ENCODE measurements at regions not wholly inside any gene's neighbourhood (a gene's known extent, or its start where the extent isn't known, plus 50 kb on each side); places are given as distances from the start of the nearest gene placed in this dataset.
A peak's percentile ranks its signal among the peaks of the same experiment; 100 is the strongest.
"Not testable (repeated sequence)": the region's sequence is repeated elsewhere in the genome, so short reads cannot be mapped to it uniquely, and the experiment has no call there.

- no peak for DNase-seq
- no peak overlapping the region for H3K4me3 ChIP-seq
- WGBS, 2 donors (ENCODE audit: low coverage in 1 of 2), result 89% methylated on average over 14 of the region's 14 CpGs; no CpG with 5 or more reads in 1 of the 2 donors
- no peaks in the 10 kb centered on the region for H3K27me3 ChIP-seq
- H3K9me3 ChIP-seq, result no peaks in the 10 kb centered on the region
- no peaks in the 10 kb centered on the region for H3K36me3 ChIP-seq
- H3K4me1 ChIP-seq, result no peaks in the 10 kb centered on the region
- in situ Hi-C loops (cut with MboI; ENCODE audit: low pct_ligation_motif_present in 1 of 4, low pct_unique_long_range_greater_than_20kb in 1 of 4, low sequenced_read_pairs in 3 of 4) (no loop called here), intact Hi-C loops (cut with DNase I; ENCODE audit: low total_unique reads) (no loop called here)
- no peak overlapping the region for H3K27ac ChIP-seq
- no peak for TF ChIP-seq EP300 (IDR thresholded peaks at IDR 0.05; ENCODE audit: low read depth)
These were observed 158.6 kb downstream of the SHANK2 start for GRCh38 chr11:71093783-71094182.

GRCh38 chr11:71091506-71092265, 160.7 kb downstream of the SHANK2 start:
- H3K4me3 ChIP-seq, result no peak overlapping the region
- H3K9me3 ChIP-seq, result no peaks in the 10 kb centered on the region
- 80 to 87% methylated on average over 3 to 11 of the region's 11 CpGs for WGBS, 2 donors (ENCODE audit: low coverage in 1 of 2)
- TF ChIP-seq POLR2AphosphoS5 (IDR thresholded peaks at IDR 0.05) (no peak), POLR2A (IDR thresholded peaks at IDR 0.05) (no peak), EP300 (IDR thresholded peaks at IDR 0.05; ENCODE audit: low read depth) (no peak), CTCF (IDR thresholded peaks at IDR 0.05) (no peak)
- intact Hi-C loops (cut with DNase I; ENCODE audit: low total_unique reads) (no loop called here), in situ Hi-C loops (cut with MboI; ENCODE audit: low pct_ligation_motif_present in 1 of 4, low pct_unique_long_range_greater_than_20kb in 1 of 4, low sequenced_read_pairs in 3 of 4) (no loop called here)
- no peak overlapping the region for H3K27ac ChIP-seq
- H3K4me1 ChIP-seq, result no peaks in the 10 kb centered on the region
- no peaks in the 10 kb centered on the region for H3K27me3 ChIP-seq
- no peaks in the 10 kb centered on the region for H3K36me3 ChIP-seq
- no peak for DNase-seq

- H3K27ac ChIP-seq, result no peak overlapping the region
- in situ Hi-C loops (cut with MboI; ENCODE audit: low pct_ligation_motif_present in 1 of 4, low pct_unique_long_range_greater_than_20kb in 1 of 4, low sequenced_read_pairs in 3 of 4) (no loop called here), intact Hi-C loops (cut with DNase I; ENCODE audit: low total_unique reads) (no loop called here)
- no peaks in the 10 kb centered on the region for H3K9me3 ChIP-seq
- no peak for DNase-seq
- H3K4me3 ChIP-seq, result no peak overlapping the region
- no peaks in the 10 kb centered on the region for H3K36me3 ChIP-seq
- no peaks in the 10 kb centered on the region for H3K4me1 ChIP-seq
- TF ChIP-seq POLR2A (IDR thresholded peaks at IDR 0.05), result no peak
- TF ChIP-seq POLR2AphosphoS5 (IDR thresholded peaks at IDR 0.05), result no peak
- TF ChIP-seq CTCF (IDR thresholded peaks at IDR 0.05), result no peak
- no peak for TF ChIP-seq EP300 (IDR thresholded peaks at IDR 0.05; ENCODE audit: low read depth)
- 78 to 80% methylated on average over 3 to 11 of the region's 11 CpGs for WGBS, 2 donors (ENCODE audit: low coverage in 1 of 2)
- H3K27me3 ChIP-seq, result no peaks in the 10 kb centered on the region
These were observed 162.8 kb downstream of the SHANK2 start for GRCh38 chr11:71089571-71089970.

GRCh38 chr11:71088314-71089215, 163.8 kb downstream of the SHANK2 start:
- H3K36me3 ChIP-seq; H3K9me3 ChIP-seq; H3K4me1 ChIP-seq; H3K27ac ChIP-seq; intact Hi-C loops (cut with DNase I; ENCODE audit: low total_unique reads); DNase-seq; in situ Hi-C loops (cut with MboI; ENCODE audit: low pct_ligation_motif_present in 1 of 4, low pct_unique_long_range_greater_than_20kb in 1 of 4, low sequenced_read_pairs in 3 of 4); H3K27me3 ChIP-seq; H3K4me3 ChIP-seq: not testable (repeated sequence)
- WGBS, 2 donors (ENCODE audit: low coverage in 1 of 2), result 69 to 100% methylated on average over 2 to 20 of the region's 20 CpGs

- intact Hi-C loops (cut with DNase I; ENCODE audit: low total_unique reads), result no loop called here
- in situ Hi-C loops (cut with MboI; ENCODE audit: low pct_ligation_motif_present in 1 of 4, low pct_unique_long_range_greater_than_20kb in 1 of 4, low sequenced_read_pairs in 3 of 4), result no loop called here
- H3K4me1 ChIP-seq, result no peaks in the 10 kb centered on the region
- no peaks in the 10 kb centered on the region for H3K27me3 ChIP-seq
- H3K4me3 ChIP-seq, result no peak overlapping the region
- WGBS, 2 donors (ENCODE audit: low coverage in 1 of 2), result 22 to 69% methylated on average over 4 to 14 of the region's 14 CpGs
- no peak for DNase-seq
- TF ChIP-seq CTCF (IDR thresholded peaks at IDR 0.05), result peak; percentile 8 to 30 (median 26)
- TF ChIP-seq POLR2AphosphoS5 (IDR thresholded peaks at IDR 0.05), result no peak
- no peak overlapping the region for H3K27ac ChIP-seq
- H3K36me3 ChIP-seq, result no peaks in the 10 kb centered on the region
- no peaks in the 10 kb centered on the region for H3K9me3 ChIP-seq
These were observed 165.6 kb downstream of the SHANK2 start for GRCh38 chr11:71086687-71087258.

Measured in transverse colon (tissue), 4 donors.